ENCODE measurements at regions not wholly inside any gene's neighbourhood (a gene's known extent, or its start where the extent isn't known, plus 50 kb on each side); places are given as distances from the start of the nearest gene placed in this dataset.

DNA sequence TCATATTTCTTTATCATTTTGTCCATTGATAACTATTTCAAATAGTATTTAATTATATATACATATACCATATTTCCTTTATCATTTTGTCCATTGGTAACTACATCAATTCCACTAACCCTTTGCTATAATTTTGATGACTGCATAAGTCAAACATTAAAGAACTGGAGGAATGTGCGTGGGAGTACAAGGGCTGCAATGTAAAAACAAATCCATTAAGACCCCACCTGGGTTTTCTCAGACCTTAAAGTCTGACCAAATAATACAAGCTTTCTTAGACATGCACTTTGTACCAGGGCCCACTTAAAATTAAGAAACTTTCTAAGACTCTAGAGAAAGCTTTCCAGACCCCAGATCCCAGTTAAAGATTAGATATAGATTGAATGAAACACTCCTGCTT lies 1622.4 kb upstream of the PCDH10 start:
- no peak for DNase-seq
- Histone ChIP-seq H4K20me1 (ENCODE audit: control insufficient read depth, insufficient read depth, low read length, poor library complexity, severe bottlenecking) (no peaks in the 10 kb centered on the region), H3K27ac (ENCODE audit: low read length in 2 of 2) (no peak overlapping the region), H3K79me2 (ENCODE audit: control insufficient read depth, insufficient read depth, low read length) (no peaks in the 10 kb centered on the region), H3K9ac (ENCODE audit: low read length) (no peak overlapping the region), H3K4me1 (ENCODE audit: control insufficient read depth in 2 of 2, insufficient read depth in 2 of 2, low read length in 2 of 2) (no peaks in the 10 kb centered on the region), H3K9me3 (ENCODE audit: control extremely low read depth in 1 of 3, control insufficient read depth in 2 of 3, insufficient read depth in 1 of 3, low read length in 2 of 3) (peaks cover 0 to 4% (median 0%) of the 10 kb centered on the region in 3 donors), H3K4me3 (ENCODE audit: control extremely low read depth in 1 of 5, extremely low read depth in 1 of 5, insufficient read depth in 1 of 5, low read depth in 2 of 5, low read length in 4 of 5) (no peak overlapping the region), H3K4me2 (replicated peaks; ENCODE audit: low read depth, low read length, poor library complexity, severe bottlenecking) (no peak overlapping the region), H2AFZ (ENCODE audit: insufficient read depth, low read depth, low read length, poor library complexity, severe bottlenecking) (no peak overlapping the region), H3K27me3 (replicated peaks in 1 of 4; ENCODE audit: control extremely low read depth in 1 of 4, control insufficient read depth in 3 of 4, insufficient read depth in 4 of 4, low read length in 3 of 4) (no peaks in the 10 kb centered on the region), H3K36me3 (replicated peaks in 1 of 2; ENCODE audit: control extremely low read depth in 1 of 2, control insufficient read depth in 1 of 2, extremely low read depth in 1 of 2, insufficient read depth in 2 of 2, low read length in 1 of 2) (no peaks in the 10 kb centered on the region)
- CTCF ChIA-PET, result no interaction called here
- POLR2A ChIA-PET, result no interaction called here
- Mint-ChIP-seq H3K9me3 (ENCODE audit: insufficient read depth) (peaks cover 4% of the 10 kb centered on the region), H3K27me3 (no peaks in the 10 kb centered on the region), H3K4me3 (no peak overlapping the region), H3K4me1 (no peaks in the 10 kb centered on the region), H3K27ac (no peak overlapping the region)
- WGBS (ENCODE audit: insufficient coverage), result 90% methylated on average over 1 of the region's 1 CpG
- TF ChIP-seq, protein P1, sequence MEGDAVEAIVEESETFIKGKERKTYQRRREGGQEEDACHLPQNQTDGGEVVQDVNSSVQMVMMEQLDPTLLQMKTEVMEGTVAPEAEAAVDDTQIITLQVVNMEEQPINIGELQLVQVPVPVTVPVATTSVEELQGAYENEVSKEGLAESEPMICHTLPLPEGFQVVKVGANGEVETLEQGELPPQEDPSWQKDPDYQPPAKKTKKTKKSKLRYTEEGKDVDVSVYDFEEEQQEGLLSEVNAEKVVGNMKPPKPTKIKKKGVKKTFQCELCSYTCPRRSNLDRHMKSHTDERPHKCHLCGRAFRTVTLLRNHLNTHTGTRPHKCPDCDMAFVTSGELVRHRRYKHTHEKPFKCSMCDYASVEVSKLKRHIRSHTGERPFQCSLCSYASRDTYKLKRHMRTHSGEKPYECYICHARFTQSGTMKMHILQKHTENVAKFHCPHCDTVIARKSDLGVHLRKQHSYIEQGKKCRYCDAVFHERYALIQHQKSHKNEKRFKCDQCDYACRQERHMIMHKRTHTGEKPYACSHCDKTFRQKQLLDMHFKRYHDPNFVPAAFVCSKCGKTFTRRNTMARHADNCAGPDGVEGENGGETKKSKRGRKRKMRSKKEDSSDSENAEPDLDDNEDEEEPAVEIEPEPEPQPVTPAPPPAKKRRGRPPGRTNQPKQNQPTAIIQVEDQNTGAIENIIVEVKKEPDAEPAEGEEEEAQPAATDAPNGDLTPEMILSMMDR (IDR thresholded peaks at IDR 0.05), result no peak
- no peak for TF ChIP-seq EZH2 (IDR thresholded peaks at IDR 0.05; ENCODE audit: borderline replicate concordance, insufficient read depth, low read depth, low read length, poor library complexity, severe bottlenecking)
- intact Hi-C loops (cut with micrococcal nuclease), result no loop called here
- ATAC-seq (ENCODE audit: low read depth), result no peak

DNA sequence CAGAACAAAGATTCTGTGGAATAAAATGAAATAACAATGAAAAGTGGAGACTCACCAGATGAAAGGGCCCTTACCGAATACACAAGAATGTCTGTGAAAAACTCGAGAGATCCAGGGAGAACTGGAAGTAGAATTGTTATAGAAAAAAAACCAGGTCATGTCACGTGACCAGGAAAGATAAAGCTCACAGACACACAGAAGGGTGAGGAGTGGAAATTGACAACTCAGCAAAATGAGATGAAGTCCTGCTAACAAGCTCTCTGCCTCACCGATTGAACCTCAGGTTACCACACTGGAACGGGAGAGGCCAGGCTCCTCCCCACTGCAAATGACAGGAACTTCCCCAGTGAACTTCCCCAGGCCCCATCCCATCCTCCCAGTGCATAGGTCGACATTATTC lies 1618.0 kb upstream of the PCDH10 start:
- H3K4me3 ChIP-seq (ENCODE audit: control extremely low read depth in 1 of 5, extremely low read depth in 1 of 5, insufficient read depth in 1 of 5, low read depth in 2 of 5, low read length in 4 of 5), result no peak overlapping the region
- no peaks in the 10 kb centered on the region for H3K4me1 ChIP-seq (ENCODE audit: control insufficient read depth in 2 of 2, insufficient read depth in 2 of 2, low read length in 2 of 2)
- ChIA-PET POLR2A (no interaction called here), CTCF (no interaction called here)
- Mint-ChIP-seq H3K4me3 (no peak overlapping the region), H3K27me3 (no peaks in the 10 kb centered on the region), H3K27ac (no peak overlapping the region), H3K9me3 (ENCODE audit: insufficient read depth) (peaks cover 2% of the 10 kb centered on the region), H3K4me1 (no peaks in the 10 kb centered on the region)
- no peak overlapping the region for H2AFZ ChIP-seq (ENCODE audit: insufficient read depth, low read depth, low read length, poor library complexity, severe bottlenecking)
- ATAC-seq (ENCODE audit: low read depth) (no peak), DNase-seq (no peak)
- intact Hi-C loops (cut with micrococcal nuclease), result no loop called here
- 78% methylated on average over 3 of the region's 6 CpGs for WGBS (ENCODE audit: insufficient coverage)
- H3K9ac ChIP-seq (ENCODE audit: low read length), result no peak overlapping the region
- H3K9me3 ChIP-seq (ENCODE audit: control extremely low read depth in 1 of 3, control insufficient read depth in 2 of 3, insufficient read depth in 1 of 3, low read length in 2 of 3), result peaks cover 0 to 4% (median 0%) of the 10 kb centered on the region in 3 donors
- H3K4me2 ChIP-seq (replicated peaks; ENCODE audit: low read depth, low read length, poor library complexity, severe bottlenecking), result no peak overlapping the region
- H3K36me3 ChIP-seq (replicated peaks in 1 of 2; ENCODE audit: control extremely low read depth in 1 of 2, control insufficient read depth in 1 of 2, extremely low read depth in 1 of 2, insufficient read depth in 2 of 2, low read length in 1 of 2), result no peaks in the 10 kb centered on the region
- no peaks in the 10 kb centered on the region for H3K27me3 ChIP-seq (replicated peaks in 1 of 4; ENCODE audit: control extremely low read depth in 1 of 4, control insufficient read depth in 3 of 4, insufficient read depth in 4 of 4, low read length in 3 of 4)
- TF ChIP-seq, protein P1 (IDR thresholded peaks at IDR 0.05), result no peak
- TF ChIP-seq EZH2 (IDR thresholded peaks at IDR 0.05; ENCODE audit: borderline replicate concordance, insufficient read depth, low read depth, low read length, poor library complexity, severe bottlenecking), result no peak
- H3K27ac ChIP-seq (ENCODE audit: low read length in 2 of 2), result no peak overlapping the region
- H3K79me2 ChIP-seq (ENCODE audit: control insufficient read depth, insufficient read depth, low read length), result no peaks in the 10 kb centered on the region
- H4K20me1 ChIP-seq (ENCODE audit: control insufficient read depth, insufficient read depth, low read length, poor library complexity, severe bottlenecking), result no peaks in the 10 kb centered on the region

All from B cell (primary cell).